Mesendoderm (in vitro differentiated cells): ENCODE measurements at regions not wholly inside any gene's neighbourhood (a gene's known extent, or its start where the extent isn't known, plus 50 kb on each side); places are given as distances from the start of the nearest gene placed in this dataset.

Experiments
- DNase-seq: peaks from one replicate; pipeline ENCODE4 v3.0.0; 2013
- H2AK5ac ChIP-seq: 2 replicates; pipeline ENCODE4 v1.6.1; 2013; ENCODE audit warnings: low read length, inconsistent platforms
- H2BK120ac ChIP-seq: 2 replicates; pipeline ENCODE4 v1.6.1; 2013; ENCODE audit warnings: low read depth, mild to moderate bottlenecking, low read length, moderate library complexity, mixed read lengths
- H2BK15ac ChIP-seq: replicated peaks from 2 replicates; pipeline ENCODE4 v1.6.1; 2013; ENCODE audit warnings: low read depth, mild to moderate bottlenecking, moderate library complexity
- H2BK5ac ChIP-seq: 2 replicates; pipeline ENCODE4 v1.6.1; 2013; ENCODE audit warnings: low read length, inconsistent platforms
- H3K18ac ChIP-seq: 2 replicates; pipeline ENCODE4 v1.6.1; 2013; ENCODE audit warnings: mild to moderate bottlenecking, low read length, mixed read lengths
- H3K23ac ChIP-seq: one replicate; pipeline ENCODE4 v1.6.1; 2013; ENCODE audit warnings: low read length
- H3K27ac ChIP-seq: 2 replicates; pipeline ENCODE4 v1.5.1; 2013; ENCODE audit warnings: low read depth, mild to moderate bottlenecking, inconsistent platforms, low read length, moderate library complexity
- H3K27me3 ChIP-seq: 2 replicates; pipeline ENCODE4 v1.6.1; 2013; ENCODE audit warnings: low read length, control low read depth, mild to moderate bottlenecking, inconsistent platforms; ENCODE audit not compliant: insufficient read depth, poor library complexity
- H3K36me3 ChIP-seq: 2 replicates; pipeline ENCODE4 v1.6.1; 2013; ENCODE audit warnings: low read length, inconsistent platforms; ENCODE audit not compliant: control insufficient read depth, insufficient read depth
- H3K4ac ChIP-seq: one replicate; pipeline ENCODE4 v1.6.1; 2013; ENCODE audit warnings: low read depth, mild to moderate bottlenecking, low read length, moderate library complexity
- H3K4me1 ChIP-seq: 2 replicates; pipeline ENCODE4 v1.6.1; 2013; ENCODE audit warnings: low read depth, low read length, inconsistent platforms; ENCODE audit not compliant: control insufficient read depth
- H3K4me2 ChIP-seq: 2 replicates; pipeline ENCODE4 v1.6.1; 2013; ENCODE audit warnings: low read length
- H3K4me3 ChIP-seq: 2 replicates; pipeline ENCODE4 v1.5.1; 2013; ENCODE audit warnings: mild to moderate bottlenecking, low read length
- H3K56ac ChIP-seq: one replicate; pipeline ENCODE4 v1.6.1; 2013; ENCODE audit warnings: low read length
- H3K79me1 ChIP-seq: 2 replicates; pipeline ENCODE4 v1.6.1; 2013; ENCODE audit warnings: low read length, inconsistent platforms
- H3K79me2 ChIP-seq: 2 replicates; pipeline ENCODE4 v1.6.1; 2013; ENCODE audit warnings: mild to moderate bottlenecking, low read length; ENCODE audit not compliant: control insufficient read depth, insufficient read depth
- H3K9ac ChIP-seq: 2 replicates; pipeline ENCODE4 v1.6.1; 2013; ENCODE audit warnings: low read length, inconsistent platforms
- H4K5ac ChIP-seq: one replicate; pipeline ENCODE4 v1.6.1; 2013; ENCODE audit warnings: low read length
- H4K8ac ChIP-seq: one replicate; pipeline ENCODE4 v1.6.1; 2013; ENCODE audit warnings: low read depth, mild to moderate bottlenecking, control low read depth, low read length, moderate library complexity
- WGBS: extraction: QIAGEN DNeasy Blood & Tissue Kit; methylation state at CpG from one replicate; pipeline ENCODE4 v1.1.7; 2013; ENCODE audit warnings: low lambda C conversion rate, missing lambda C conversion rate; ENCODE audit not compliant: insufficient coverage; ENCODE audit errors: extremely low coverage; 5-methylcytosine and 5-hydroxymethylcytosine counted together

DNA sequence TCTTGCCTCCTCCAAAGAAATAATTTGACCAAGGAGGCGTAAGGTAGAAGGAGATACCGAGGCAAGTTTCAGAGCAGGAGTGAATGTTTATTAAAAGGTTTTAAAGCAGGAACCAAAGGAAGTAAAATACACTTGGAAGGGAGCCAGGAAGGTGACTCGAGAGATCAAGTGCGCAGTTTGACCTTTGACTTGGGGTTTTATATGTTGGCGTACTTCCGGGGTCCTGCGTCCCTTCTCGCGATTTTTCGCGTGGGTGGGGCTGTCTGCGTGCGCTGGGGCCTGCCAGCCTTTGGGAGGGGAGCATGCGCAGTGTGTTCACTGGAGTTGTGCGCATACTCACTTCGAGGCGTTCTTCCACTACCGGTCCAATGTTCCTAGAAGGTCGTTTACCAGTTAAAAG is 166.0 kb upstream of the IRX2 start:
- no peaks in the 10 kb centered on the region for H3K36me3 ChIP-seq
- no peak overlapping the region for H2BK120ac ChIP-seq
- H3K4ac ChIP-seq = no peak overlapping the region
- H2BK15ac ChIP-seq = no peak overlapping the region
- no peak overlapping the region for H3K9ac ChIP-seq
- H3K79me2 ChIP-seq = no peaks in the 10 kb centered on the region
- H4K5ac ChIP-seq = no peak overlapping the region
- H3K4me1 ChIP-seq = no peaks in the 10 kb centered on the region
- DNase-seq = no peak
- no CpG with 5 or more reads among the region's 19 CpGs for WGBS
- H2AK5ac ChIP-seq = no peak overlapping the region
- no peak overlapping the region for H2BK5ac ChIP-seq
- H3K56ac ChIP-seq = no peak overlapping the region
- H3K27me3 ChIP-seq = peaks cover 2% of the 10 kb centered on the region
- H3K27ac ChIP-seq = no peak overlapping the region
- H3K23ac ChIP-seq = no peak overlapping the region
- no peaks in the 10 kb centered on the region for H3K79me1 ChIP-seq
- H4K8ac ChIP-seq = no peak overlapping the region
- no peak overlapping the region for H3K18ac ChIP-seq
- no peak overlapping the region for H3K4me2 ChIP-seq
- H3K4me3 ChIP-seq = no peak overlapping the region

DNA sequence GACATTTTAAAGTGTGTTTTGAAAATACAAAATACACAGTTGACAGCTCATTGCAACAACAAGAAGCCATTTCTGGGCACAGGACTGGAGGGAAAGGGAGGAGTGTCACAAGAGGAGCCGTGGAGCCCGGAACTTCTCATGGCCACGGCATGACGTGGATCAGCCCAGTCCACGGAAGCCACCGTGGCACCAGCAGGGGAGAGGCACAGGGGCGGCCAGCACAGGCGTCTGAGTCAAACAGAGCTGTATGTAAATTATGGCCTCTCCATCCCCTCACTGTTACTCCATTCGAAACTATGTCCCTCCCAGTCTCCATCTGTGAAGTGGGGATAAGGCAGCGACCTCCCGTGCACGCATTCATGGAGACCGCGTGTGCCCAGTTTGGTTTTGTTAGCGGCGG is 165.6 kb upstream of the IRX2 start:
- no peak overlapping the region for H3K4me3 ChIP-seq
- H3K79me2 ChIP-seq = no peaks in the 10 kb centered on the region
- DNase-seq = no peak
- no peak overlapping the region for H3K27ac ChIP-seq
- H3K4ac ChIP-seq = no peak overlapping the region
- no peak overlapping the region for H3K4me2 ChIP-seq
- H2BK120ac ChIP-seq = no peak overlapping the region
- H3K23ac ChIP-seq = no peak overlapping the region
- no peak overlapping the region for H4K8ac ChIP-seq
- no CpG with 5 or more reads among the region's 16 CpGs for WGBS
- H3K27me3 ChIP-seq = peaks cover 2% of the 10 kb centered on the region
- no peak overlapping the region for H4K5ac ChIP-seq
- no peaks in the 10 kb centered on the region for H3K4me1 ChIP-seq
- H2AK5ac ChIP-seq = no peak overlapping the region
- H3K9ac ChIP-seq = no peak overlapping the region
- no peaks in the 10 kb centered on the region for H3K79me1 ChIP-seq
- H3K56ac ChIP-seq = no peak overlapping the region
- no peak overlapping the region for H2BK15ac ChIP-seq
- H3K18ac ChIP-seq = no peak overlapping the region
- no peak overlapping the region for H2BK5ac ChIP-seq
- H3K36me3 ChIP-seq = no peaks in the 10 kb centered on the region

DNA sequence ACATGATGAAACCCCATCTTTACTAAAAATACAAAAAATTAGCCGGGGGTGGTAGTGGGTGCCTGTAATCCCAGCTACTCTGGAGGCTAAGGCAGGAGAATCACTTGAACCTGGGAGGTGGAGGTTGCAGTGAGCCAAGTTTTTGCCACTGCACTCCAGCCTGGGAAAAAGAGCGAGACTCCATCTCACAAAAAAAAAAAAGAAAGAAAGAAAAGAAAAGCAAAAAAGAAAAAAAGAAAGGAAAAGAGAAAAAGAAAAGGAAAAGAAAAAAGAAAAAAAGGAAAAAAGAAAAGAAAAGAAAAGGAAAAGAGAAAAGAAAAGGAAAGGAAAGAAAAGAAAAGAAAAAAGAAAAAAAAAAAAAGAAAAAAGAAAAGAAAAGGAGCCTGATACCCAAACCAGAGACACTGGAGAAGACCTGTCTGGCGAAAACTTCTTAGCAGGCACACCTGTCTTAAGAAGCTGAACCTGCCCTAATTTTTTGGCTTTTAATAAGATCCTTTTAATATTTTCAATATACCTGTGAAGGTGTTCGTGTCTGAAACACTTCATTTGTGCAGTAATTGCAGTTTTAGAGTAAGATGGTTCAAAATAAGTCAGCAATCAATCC is 164.7 kb upstream of the IRX2 start:
- Histone ChIP-seq H3K23ac (no peak overlapping the region), H3K36me3 (no peaks in the 10 kb centered on the region), H3K56ac (no peak overlapping the region), H2BK120ac (no peak overlapping the region), H3K4me3 (no peak overlapping the region), H3K79me2 (no peaks in the 10 kb centered on the region), H2BK15ac (no peak overlapping the region), H3K4me2 (no peak overlapping the region), H2AK5ac (no peak overlapping the region), H4K5ac (no peak overlapping the region), H2BK5ac (no peak overlapping the region), H3K79me1 (no peaks in the 10 kb centered on the region), H3K18ac (no peak overlapping the region), H3K27me3 (peaks cover 2% of the 10 kb centered on the region), H3K9ac (no peak overlapping the region), H3K27ac (no peak overlapping the region), H3K4me1 (no peaks in the 10 kb centered on the region), H4K8ac (no peak overlapping the region), H3K4ac (no peak overlapping the region)
- WGBS = no CpG with 5 or more reads among the region's 4 CpGs
- DNase-seq = no peak

DNA sequence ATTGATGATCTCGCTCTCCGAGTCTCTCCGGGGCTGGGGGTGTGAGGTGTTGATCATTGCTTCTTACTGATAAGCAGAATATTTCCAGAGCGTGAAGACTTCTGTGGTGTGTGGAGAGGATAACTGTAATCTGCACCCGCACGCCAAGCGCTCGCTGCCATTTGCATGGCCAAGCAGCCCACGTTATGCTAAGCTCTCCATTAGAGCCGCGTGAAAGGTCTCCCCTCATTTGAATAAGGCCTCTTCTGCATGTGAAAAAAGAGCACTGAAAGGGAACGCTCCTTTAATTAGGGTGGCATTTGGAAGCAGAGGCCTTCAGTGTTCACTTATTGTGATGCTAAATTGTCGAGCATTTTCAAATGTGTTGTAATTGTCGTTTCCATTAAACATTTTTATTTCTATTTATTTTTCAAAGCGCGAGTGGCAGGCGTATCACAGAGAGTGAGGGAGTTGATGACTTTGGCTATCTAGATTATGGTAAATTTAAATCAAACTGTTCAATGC is 163.6 kb upstream of the IRX2 start:
- H4K5ac ChIP-seq = no peak overlapping the region

DNA sequence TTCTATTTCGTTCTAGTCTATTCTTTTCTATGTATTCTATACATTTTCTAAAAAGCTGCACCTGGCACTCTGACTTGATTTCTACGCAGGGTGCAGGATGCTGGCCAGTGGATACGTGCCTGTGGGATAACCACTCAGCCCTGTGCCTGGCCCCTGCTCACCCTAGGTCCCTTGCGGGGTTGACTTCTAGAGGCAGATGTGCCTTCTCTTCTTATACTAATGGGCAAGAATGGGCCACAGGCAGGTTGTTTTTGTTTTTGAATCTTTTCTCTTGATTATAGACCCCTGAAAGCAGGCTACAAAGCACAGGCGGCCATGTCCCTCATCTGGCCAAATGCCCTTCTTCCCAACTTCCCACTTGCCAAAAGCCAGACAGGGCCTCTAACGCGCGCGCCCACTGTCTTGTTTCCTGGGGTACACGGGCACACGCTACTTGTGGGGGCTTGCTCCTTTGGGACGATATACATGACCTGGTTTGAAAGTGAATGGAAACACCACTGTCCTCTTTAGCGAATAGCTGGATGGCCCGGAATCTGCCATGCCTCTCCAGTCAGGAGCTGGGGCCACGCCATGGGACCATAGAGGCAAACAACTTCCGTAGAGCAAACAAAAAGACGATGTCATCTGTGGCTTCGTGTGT is 162.7 kb upstream of the IRX2 start:
- no peak overlapping the region for H2BK120ac ChIP-seq
- H3K18ac ChIP-seq = no peak overlapping the region
- H3K4ac ChIP-seq = no peak overlapping the region
- no peak overlapping the region for H2BK15ac ChIP-seq
- no peaks in the 10 kb centered on the region for H3K79me1 ChIP-seq
- H2AK5ac ChIP-seq = no peak overlapping the region
- no peak overlapping the region for H3K23ac ChIP-seq
- no peaks in the 10 kb centered on the region for H3K36me3 ChIP-seq
- no peak overlapping the region for H4K5ac ChIP-seq
- H3K4me3 ChIP-seq = no peak overlapping the region
- no peak overlapping the region for H3K56ac ChIP-seq
- H3K4me2 ChIP-seq = no peak overlapping the region
- no peaks in the 10 kb centered on the region for H3K4me1 ChIP-seq
- no peak overlapping the region for H2BK5ac ChIP-seq
- H3K27me3 ChIP-seq = peaks cover 2% of the 10 kb centered on the region
- no peak for DNase-seq
- no peak overlapping the region for H3K27ac ChIP-seq
- whole genome bisulfite sequencing = no CpG with 5 or more reads among the region's 18 CpGs
- no peaks in the 10 kb centered on the region for H3K79me2 ChIP-seq
- H4K8ac ChIP-seq = no peak overlapping the region
- no peak overlapping the region for H3K9ac ChIP-seq

More for the DNA sequence above, 163.6 kb upstream of the IRX2 start:
- no peak overlapping the region for H4K8ac ChIP-seq
- H2BK5ac ChIP-seq = no peak overlapping the region
- H2BK120ac ChIP-seq = no peak overlapping the region
- no peaks in the 10 kb centered on the region for H3K4me1 ChIP-seq
- no peak overlapping the region for H3K27ac ChIP-seq
- H3K79me1 ChIP-seq = no peaks in the 10 kb centered on the region
- H3K18ac ChIP-seq = no peak overlapping the region
- H3K27me3 ChIP-seq = peaks cover 2% of the 10 kb centered on the region
- H3K23ac ChIP-seq = no peak overlapping the region
- no peak overlapping the region for H3K56ac ChIP-seq
- no peak overlapping the region for H3K4me3 ChIP-seq
- no peak overlapping the region for H2BK15ac ChIP-seq
- H3K4me2 ChIP-seq = peak overlapping the region; percentile 42
- no peak overlapping the region for H2AK5ac ChIP-seq
- WGBS = no CpG with 5 or more reads among the region's 17 CpGs
- no peaks in the 10 kb centered on the region for H3K79me2 ChIP-seq
- H3K4ac ChIP-seq = no peak overlapping the region
- no peak overlapping the region for H3K9ac ChIP-seq
- peak; percentile 12 for DNase-seq
- H3K36me3 ChIP-seq = no peaks in the 10 kb centered on the region
